Prostate gland (tissue), 2 donors: ENCODE measurements at regions not wholly inside any gene's neighbourhood (a gene's known extent, or its start where the extent isn't known, plus 50 kb on each side); places are given as distances from the start of the nearest gene placed in this dataset.

Experiments
- POLR2A ChIP-seq: fragments of 450-650 bp; IDR thresholded peaks from one replicate; pipeline ENCODE4 v1.6.1; 2016; ENCODE audit warnings: antibody characterized with exemption, mild to moderate bottlenecking
- TF ChIP-seq, protein P1 (sequence below), 4 experiments: fragments of 200-600 bp in 2 of 4; fragments of 450-650 bp in 2 of 4; sonication (generic) in 2 of 4; IDR thresholded peaks; 1 replicate in 3 of 4; 2 replicates in 1 of 4; pipeline ENCODE4 v1.5.1; 2016 to 2019; ENCODE audit warnings: antibody characterized with exemption in 4 of 4, mild to moderate bottlenecking in 2 of 4, moderate library complexity in 2 of 4

DNA sequence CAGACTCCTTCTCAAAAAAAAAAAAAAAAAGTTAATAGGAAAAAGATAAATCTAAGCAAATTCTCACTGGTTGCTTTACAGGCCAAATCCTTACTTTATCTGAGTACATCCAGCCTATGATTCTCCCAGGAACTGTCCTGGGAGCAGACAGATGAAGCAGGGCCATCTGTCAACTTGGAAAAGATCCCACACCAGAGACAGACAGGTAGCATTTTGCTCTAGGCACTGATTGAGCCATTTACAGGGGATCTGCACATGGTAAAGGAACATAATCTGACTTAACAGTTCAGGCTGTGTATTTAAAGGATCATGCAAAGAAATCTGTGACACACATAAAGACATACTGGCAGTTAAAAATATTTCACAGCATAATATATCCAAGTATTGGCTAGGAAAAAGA, 1006.5 kb downstream of the TBL1XR1 start:
- TF ChIP-seq, protein P1, sequence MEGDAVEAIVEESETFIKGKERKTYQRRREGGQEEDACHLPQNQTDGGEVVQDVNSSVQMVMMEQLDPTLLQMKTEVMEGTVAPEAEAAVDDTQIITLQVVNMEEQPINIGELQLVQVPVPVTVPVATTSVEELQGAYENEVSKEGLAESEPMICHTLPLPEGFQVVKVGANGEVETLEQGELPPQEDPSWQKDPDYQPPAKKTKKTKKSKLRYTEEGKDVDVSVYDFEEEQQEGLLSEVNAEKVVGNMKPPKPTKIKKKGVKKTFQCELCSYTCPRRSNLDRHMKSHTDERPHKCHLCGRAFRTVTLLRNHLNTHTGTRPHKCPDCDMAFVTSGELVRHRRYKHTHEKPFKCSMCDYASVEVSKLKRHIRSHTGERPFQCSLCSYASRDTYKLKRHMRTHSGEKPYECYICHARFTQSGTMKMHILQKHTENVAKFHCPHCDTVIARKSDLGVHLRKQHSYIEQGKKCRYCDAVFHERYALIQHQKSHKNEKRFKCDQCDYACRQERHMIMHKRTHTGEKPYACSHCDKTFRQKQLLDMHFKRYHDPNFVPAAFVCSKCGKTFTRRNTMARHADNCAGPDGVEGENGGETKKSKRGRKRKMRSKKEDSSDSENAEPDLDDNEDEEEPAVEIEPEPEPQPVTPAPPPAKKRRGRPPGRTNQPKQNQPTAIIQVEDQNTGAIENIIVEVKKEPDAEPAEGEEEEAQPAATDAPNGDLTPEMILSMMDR (IDR thresholded peaks at IDR 0.05) = no peak
- no peak for TF ChIP-seq POLR2A
